ENCODE measurements at regions not wholly inside any gene's neighbourhood (a gene's known extent, or its start where the extent isn't known, plus 50 kb on each side); places are given as distances from the start of the nearest gene placed in this dataset.

DNA sequence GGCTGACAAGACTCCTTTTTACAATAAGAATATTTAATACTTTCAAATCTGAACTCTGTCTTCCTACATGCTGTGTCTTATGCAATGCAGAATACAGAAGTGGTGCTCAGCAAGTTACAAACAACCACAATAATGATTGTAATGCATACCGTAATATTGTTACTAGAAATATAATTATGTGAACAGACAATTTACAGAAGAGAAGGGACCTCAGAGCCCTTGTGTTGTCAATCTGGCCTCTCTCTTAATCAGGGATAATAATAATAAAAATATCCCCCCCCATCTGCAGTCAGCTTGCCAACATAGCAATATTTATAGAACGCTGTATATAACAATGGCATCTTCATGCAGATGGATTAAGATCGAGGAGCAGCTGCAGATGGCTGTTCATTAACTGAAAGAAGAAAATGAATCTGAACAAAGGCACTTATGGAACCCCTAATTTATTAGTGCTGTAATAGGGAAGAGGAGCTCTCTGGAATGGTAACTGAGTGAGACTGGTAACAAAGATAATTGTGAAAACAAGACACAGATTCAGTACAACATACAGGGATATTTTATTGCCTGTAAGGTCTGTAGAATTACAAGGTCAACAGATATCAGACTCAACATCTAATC lies 106.3 kb downstream of the TMEM26 start:
- WGBS, 2 donors: 58 to 63% methylated on average over 3 of the region's 3 CpGs
- no peak for DNase-seq
- Histone ChIP-seq H3K4me3 (no peak overlapping the region), H3K4me1 (no peaks in the 10 kb centered on the region), H3K27me3 (no peaks in the 10 kb centered on the region), H3K9me3 (no peaks in the 10 kb centered on the region), H3K27ac (no peak overlapping the region), H3K36me3 (ENCODE audit: low read depth, missing control alignments) (no peaks in the 10 kb centered on the region)
- TF ChIP-seq, protein P1, sequence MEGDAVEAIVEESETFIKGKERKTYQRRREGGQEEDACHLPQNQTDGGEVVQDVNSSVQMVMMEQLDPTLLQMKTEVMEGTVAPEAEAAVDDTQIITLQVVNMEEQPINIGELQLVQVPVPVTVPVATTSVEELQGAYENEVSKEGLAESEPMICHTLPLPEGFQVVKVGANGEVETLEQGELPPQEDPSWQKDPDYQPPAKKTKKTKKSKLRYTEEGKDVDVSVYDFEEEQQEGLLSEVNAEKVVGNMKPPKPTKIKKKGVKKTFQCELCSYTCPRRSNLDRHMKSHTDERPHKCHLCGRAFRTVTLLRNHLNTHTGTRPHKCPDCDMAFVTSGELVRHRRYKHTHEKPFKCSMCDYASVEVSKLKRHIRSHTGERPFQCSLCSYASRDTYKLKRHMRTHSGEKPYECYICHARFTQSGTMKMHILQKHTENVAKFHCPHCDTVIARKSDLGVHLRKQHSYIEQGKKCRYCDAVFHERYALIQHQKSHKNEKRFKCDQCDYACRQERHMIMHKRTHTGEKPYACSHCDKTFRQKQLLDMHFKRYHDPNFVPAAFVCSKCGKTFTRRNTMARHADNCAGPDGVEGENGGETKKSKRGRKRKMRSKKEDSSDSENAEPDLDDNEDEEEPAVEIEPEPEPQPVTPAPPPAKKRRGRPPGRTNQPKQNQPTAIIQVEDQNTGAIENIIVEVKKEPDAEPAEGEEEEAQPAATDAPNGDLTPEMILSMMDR (IDR thresholded peaks at IDR 0.05): no peak
- TF ChIP-seq POLR2A (IDR thresholded peaks at IDR 0.05): no peak
- intact Hi-C loops (cut with DNase I; ENCODE audit: low total_unique reads): no loop called here

DNA sequence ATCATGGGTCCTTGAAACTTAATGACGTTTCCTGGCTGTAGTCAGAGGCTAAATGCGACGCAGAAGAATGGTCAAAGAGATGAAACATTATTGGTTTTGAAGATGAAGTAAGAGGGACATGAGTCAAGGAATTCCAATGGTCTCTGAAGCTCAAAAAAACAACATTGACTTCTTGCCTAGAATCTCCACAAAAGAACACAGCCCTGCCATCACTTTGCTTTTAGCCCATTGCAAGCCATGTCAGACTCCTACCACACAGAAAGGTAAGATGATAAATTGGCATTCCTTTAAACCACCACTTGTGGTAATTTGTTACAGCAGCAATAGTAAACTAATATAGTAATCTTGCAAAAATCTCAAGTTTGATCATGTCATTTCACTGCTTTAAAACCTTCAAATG lies 109.4 kb downstream of the TMEM26 start:
- whole genome bisulfite sequencing, 2 donors: 65 to 67% methylated on average over 3 of the region's 3 CpGs
- H3K9me3 ChIP-seq: no peaks in the 10 kb centered on the region
- H3K36me3 ChIP-seq (ENCODE audit: low read depth, missing control alignments): no peaks in the 10 kb centered on the region
- H3K4me3 ChIP-seq: no peak overlapping the region
- no peak overlapping the region for H3K27ac ChIP-seq
- no peak for TF ChIP-seq POLR2A (IDR thresholded peaks at IDR 0.05)
- TF ChIP-seq, protein P1 (IDR thresholded peaks at IDR 0.05): no peak
- H3K4me1 ChIP-seq: no peaks in the 10 kb centered on the region
- no peak for DNase-seq
- intact Hi-C loops (cut with DNase I; ENCODE audit: low total_unique reads): no loop called here
- H3K27me3 ChIP-seq: no peaks in the 10 kb centered on the region

DNA sequence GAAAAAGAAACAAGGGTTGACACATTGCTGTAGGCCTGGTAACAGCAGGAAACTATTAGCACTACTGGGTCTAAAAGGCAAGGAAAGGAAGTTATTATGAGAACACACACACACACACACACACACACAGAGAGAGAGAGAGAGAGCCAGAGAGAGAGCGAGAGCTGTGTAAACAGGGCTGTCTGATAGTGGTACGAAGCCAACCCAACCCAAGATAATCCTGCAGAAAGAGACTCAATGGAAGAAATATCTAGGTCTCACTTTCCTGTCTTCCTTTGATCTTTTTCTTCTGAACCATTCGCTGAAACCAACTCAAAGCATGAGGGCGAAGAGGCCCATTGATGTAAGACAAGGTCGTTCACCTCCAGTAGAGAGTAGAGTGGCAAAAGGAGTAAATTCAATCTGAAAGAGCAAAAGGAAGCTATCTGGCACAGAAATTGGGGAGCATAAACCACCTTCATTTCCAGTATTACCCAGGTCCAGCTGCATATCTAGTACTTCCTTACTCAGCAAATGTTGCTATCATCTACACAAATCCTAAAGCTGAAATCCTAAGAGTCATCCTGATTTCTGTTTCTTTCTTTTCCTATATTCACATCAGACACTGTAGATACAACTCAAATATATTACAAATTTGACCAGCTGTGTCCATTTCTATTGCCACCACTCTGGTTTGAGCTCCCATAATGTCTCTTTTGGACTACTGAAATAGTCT lies 110.2 kb downstream of the TMEM26 start:
- Histone ChIP-seq H3K27me3 (no peaks in the 10 kb centered on the region), H3K4me3 (no peak overlapping the region), H3K27ac (no peak overlapping the region), H3K4me1 (no peaks in the 10 kb centered on the region), H3K9me3 (no peaks in the 10 kb centered on the region), H3K36me3 (ENCODE audit: low read depth, missing control alignments) (no peaks in the 10 kb centered on the region)
- DNase-seq: no peak
- 69 to 92% methylated on average over 4 to 5 of the region's 5 CpGs for WGBS, 2 donors
- TF ChIP-seq, protein P1 (IDR thresholded peaks at IDR 0.05): no peak
- no peak for TF ChIP-seq POLR2A (IDR thresholded peaks at IDR 0.05)
- intact Hi-C loops (cut with DNase I; ENCODE audit: low total_unique reads): no loop called here

DNA sequence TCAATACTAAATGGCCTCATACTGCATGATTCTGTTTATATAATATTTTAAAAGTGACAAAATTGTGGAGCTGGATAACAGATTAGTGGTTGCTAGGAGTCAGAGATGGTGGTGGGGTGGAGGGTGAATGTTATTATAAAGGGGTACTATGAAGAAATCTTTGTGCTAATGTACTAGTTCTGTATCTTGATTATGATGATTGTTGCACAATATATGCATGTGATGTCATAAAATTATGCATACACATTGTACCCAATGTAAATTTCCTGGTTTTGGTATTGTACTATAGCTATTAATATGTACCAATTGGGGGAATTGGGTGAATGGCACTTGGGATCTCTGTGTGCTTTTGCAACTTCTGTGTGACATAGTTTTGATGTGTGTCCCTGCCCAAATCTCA lies 112.2 kb downstream of the TMEM26 start:
- no peak for DNase-seq
- H3K4me3 ChIP-seq: no peak overlapping the region
- intact Hi-C loops (cut with DNase I; ENCODE audit: low total_unique reads): no loop called here
- H3K4me1 ChIP-seq: no peaks in the 10 kb centered on the region
- H3K36me3 ChIP-seq (ENCODE audit: low read depth, missing control alignments): no peaks in the 10 kb centered on the region
- H3K9me3 ChIP-seq: no peaks in the 10 kb centered on the region
- H3K27ac ChIP-seq: no peak overlapping the region
- H3K27me3 ChIP-seq: no peaks in the 10 kb centered on the region
- TF ChIP-seq, protein P1 (IDR thresholded peaks at IDR 0.05): no peak
- TF ChIP-seq POLR2A (IDR thresholded peaks at IDR 0.05): no peak

DNA sequence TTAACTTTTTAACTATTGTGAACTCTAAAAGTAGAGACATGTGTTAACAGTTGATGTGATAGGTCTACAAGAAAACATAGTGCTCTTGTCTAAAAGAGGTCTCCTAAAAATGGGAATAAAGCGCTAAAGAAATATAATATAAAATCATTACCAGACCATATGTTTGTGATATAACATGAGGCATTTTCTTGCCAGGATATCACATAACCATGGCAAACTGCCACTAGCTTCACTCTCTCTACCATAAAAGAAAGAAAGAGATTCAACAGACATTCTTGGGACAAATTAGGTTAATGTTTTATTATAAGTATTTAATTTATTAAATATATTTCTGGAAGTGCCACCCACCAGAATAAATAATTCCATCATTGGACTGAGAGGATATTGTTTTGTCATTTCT lies 115.0 kb downstream of the TMEM26 start:
- no peak overlapping the region for H3K4me3 ChIP-seq
- H3K27ac ChIP-seq: no peak overlapping the region
- H3K9me3 ChIP-seq: no peaks in the 10 kb centered on the region
- WGBS, 2 donors: 89 to 93% methylated on average over 1 of the region's 1 CpG
- no peaks in the 10 kb centered on the region for H3K4me1 ChIP-seq
- no peaks in the 10 kb centered on the region for H3K27me3 ChIP-seq
- intact Hi-C loops (cut with DNase I; ENCODE audit: low total_unique reads): no loop called here
- TF ChIP-seq POLR2A (IDR thresholded peaks at IDR 0.05): no peak
- TF ChIP-seq, protein P1 (IDR thresholded peaks at IDR 0.05): no peak
- no peak for DNase-seq
- no peaks in the 10 kb centered on the region for H3K36me3 ChIP-seq (ENCODE audit: low read depth, missing control alignments)

Data from testis (tissue), 2 donors.